Activated CD8-positive, alpha-beta memory T cell treated with anti-CD3 and anti-CD28 coated beads, Interleukin-2, amount 50 U/mL, for 1 hour (primary cell): ENCODE measurements at regions not wholly inside any gene's neighbourhood (a gene's known extent, or its start where the extent isn't known, plus 50 kb on each side); places are given as distances from the start of the nearest gene placed in this dataset.
"Not testable (repeated sequence)": the region's sequence is repeated elsewhere in the genome, so short reads cannot be mapped to it uniquely, and the experiment has no call there.

Experiments
- DNase-seq: peaks from one replicate; pipeline ENCODE4 v3.0.0-alpha.2; 2020; ENCODE audit errors: extremely low read depth

DNA sequence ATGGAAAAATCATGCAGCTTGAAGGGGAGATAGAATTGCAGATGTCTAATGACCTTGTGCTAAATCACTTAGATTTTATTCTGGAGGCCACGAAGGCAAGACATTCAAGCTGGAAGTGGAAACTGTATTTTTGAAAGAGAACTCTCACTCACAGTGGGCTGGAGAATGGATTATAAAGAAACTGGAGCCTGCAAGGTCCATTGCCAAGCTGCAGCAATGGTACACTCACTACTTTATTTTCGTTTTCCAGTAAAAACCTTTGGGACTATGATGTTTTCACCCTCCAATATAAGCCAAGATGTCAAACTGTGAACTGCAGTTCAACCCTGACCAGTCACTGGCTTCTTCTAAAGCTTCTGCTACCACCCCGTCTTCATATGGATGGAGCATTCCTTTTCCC lies 62.0 kb downstream of the SKIDA1 start:
- no peak for DNase-seq

DNA sequence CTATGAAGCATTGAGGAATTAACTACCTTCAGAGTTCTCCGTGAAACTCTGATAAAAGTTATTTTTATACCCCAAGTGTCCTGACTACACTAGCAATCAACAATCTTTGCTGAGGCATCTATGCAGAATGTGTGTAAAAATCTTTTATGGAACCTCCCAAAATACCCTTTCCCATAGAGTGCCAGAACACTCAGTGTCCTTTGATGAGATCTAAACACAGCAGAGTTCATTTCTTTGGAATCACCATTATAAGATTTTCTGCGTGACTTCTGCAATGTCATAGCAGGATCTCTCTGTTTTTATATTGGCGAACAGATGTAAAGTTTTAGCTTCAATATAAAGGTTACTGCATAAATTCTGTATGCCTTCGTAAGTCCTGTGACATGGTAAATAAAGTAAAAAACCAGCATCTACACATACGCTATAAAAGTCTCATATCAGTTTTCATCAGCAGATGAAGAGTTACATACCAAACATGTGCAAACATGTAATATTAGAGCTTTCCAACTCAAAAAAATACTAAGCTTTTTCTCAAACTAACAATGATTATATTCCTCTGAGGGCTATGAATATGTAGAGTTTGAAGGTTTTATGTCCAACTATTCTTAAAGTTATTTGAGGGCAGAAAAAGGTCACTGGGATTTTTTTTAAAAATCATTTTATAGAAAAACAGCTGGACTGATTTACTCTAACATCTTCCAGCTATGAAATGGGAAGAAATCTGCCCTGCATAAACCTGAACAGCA lies 67.2 kb downstream of the SKIDA1 start:
- no peak for DNase-seq

DNA sequence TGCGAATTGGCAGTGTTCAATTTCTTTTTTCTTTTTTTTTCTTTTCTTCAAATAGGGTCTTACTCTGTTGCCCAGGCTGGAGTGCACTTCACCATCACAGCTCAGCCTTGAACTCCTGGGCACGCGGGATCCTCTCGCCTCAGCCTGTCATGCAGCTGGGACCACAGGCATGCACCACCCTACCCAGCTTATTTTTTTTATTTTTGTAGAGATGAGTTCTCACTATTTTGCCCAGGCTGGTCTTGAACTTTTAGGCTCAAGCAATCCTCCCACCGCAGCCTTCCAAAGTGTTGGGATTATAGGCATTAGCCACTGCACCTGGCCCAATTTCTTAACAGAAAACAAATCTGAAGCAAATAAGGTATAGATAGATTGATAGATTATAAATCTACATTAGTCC lies 69.3 kb downstream of the SKIDA1 start:
- DNase-seq, result no peak

DNA sequence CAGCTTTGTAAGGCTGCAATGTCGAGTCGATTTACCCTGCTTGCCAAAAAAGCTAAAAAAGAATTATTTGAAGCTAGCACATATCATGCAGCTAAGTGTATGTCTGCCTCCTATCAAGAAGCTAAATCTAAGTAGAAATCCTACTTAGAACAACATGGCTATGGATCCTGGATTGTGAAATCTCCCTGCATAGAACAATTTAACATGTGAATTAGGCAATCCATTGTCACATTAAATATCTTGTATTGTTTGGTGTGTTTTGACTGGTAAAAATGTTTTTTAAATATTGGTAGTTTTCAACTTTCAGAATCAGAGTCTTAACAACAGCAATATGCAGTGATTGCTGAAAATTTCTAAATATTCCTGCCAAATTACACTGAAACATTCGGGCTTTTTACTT lies 73.3 kb downstream of the SKIDA1 start:
- DNase-seq, result no peak

DNA sequence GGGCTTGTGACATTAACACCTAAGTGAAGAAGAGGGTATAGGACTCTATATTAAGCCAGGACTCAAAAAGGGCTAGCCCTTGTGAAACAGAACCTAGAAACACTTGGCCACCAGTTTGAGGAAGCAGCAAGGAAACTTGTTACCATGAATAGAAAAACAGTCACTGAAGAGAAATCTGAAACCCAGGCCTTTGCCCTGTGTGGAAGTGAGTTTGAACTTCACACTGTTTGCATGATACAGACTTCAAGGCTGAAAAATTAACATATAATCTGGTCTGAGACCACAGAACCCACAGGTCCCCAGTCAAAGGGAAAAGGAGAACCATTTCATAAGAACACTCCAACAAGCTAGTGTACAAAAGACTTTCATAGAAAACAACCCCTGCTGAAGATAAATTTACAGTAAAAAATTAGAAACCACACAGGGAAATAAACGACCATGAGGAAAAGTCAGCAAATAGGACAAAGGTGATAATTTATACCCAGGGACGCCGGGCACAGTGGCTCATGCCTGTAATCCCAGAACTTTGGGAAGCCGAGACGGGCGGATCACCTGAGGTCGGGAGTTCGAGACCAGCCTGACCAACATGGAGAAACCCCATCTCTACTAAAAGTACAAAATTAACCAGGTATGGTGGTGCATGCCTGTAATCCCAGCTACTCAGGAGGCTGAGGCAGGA lies 76.1 kb downstream of the SKIDA1 start:
- DNase-seq, result no peak

DNA sequence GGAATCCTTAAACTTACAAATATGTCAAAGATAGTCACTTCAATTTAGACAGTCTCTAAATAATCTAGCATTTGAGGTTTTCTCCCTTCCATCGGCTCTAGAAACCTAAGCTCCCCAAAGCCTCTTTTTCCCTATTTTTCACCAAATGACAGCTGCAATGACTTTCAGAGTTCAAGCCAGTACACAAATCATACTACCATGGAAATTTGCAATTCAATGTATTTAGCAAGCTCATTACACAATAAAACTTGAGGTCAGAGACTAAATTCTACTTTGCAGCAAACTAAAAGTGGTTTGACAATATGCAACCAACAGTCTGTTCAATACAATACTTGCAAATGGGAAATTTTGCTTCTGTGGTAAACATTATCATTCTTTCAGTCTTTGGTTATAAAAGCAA lies 80.3 kb downstream of the SKIDA1 start:
- no peak for DNase-seq

DNA sequence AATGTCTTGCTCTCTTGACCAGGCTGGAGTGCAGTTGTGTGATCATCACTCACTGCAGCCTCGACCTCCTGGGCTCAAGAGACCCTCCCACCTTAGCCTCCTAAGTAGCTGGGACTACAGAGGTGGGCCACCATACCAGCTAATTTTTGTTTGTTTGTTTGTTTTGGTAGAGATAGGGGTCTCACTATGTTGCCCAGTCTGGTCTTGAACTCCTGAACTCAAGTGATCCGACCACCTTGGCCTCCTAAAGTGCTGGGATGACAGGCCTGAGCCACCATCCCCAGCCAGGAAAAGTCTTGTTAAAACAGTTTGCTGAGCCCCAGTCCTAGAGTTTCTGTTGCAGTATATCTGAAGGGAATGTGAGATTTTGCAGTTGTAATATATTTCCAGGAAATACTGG lies 83.9 kb downstream of the SKIDA1 start:
- no peak for DNase-seq

DNA sequence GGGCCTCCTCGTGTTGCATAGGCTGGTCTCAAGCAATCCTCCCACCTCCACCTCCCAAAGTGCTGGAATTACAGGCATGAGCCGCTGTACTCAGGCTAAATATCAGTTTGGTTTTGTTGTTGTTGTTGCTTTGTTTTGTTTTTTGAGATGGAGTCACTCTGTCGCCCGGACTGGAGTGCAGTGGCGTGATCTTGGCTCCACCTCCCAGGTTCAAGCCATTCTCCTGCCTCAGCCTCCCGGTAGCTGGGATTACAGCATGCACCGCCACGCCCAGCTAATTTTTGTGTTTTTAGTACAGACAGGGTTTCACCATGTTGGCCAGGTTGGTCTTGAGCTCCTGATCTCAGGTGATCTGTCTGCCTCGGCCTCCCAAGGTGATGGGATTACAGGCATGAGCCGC lies 86.6 kb downstream of the SKIDA1 start:
- not testable (repeated sequence) for DNase-seq

DNA sequence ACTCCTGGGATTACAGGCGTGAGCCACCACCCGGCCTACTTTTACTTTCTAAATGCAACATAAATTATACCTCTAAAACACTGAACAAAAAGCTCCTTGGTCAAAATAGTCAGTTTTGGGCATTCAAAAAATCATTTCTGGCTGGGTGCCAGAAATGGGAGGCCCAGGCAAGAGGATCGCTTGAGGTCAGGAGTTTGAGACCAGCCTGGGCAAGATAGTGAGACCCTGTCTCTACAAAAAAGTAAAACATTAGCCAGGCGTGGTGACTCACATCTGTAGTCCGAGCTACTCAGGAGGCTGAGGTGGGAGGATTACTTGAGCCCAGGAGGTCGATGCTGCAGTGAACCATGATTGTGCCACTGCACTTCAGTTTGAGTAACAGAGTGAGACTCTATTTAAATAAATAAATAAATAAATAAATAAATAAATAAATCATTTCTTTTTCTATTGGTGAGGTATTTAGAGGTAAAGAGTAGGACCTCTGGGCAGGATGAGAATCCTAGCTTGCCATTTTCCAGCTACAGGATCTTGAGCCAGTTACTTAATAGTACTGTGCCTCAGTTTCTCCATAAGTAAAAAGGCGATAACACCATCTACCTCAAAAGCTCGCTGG lies 87.6 kb downstream of the SKIDA1 start:
- no peak for DNase-seq

DNA sequence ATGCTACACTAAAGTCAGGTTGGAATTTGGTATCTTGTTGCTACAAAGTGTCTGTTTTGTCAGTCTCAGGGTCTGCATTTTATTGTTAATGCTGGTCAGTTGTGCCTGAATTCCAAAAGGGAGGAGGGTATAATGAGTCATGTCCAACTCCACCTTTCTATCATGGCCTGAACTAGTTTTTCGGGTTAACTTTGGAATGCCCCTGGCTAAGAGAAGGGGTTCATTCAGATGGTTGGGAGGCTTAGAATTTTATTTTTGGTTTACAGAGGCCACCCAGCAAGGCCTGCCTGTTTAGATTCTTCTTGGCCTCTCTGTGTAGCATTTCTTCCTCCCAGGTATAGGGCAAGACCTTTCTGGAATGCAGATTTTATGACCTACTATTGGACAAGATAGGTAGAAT lies 93.2 kb downstream of the SKIDA1 start:
- no peak for DNase-seq

DNA sequence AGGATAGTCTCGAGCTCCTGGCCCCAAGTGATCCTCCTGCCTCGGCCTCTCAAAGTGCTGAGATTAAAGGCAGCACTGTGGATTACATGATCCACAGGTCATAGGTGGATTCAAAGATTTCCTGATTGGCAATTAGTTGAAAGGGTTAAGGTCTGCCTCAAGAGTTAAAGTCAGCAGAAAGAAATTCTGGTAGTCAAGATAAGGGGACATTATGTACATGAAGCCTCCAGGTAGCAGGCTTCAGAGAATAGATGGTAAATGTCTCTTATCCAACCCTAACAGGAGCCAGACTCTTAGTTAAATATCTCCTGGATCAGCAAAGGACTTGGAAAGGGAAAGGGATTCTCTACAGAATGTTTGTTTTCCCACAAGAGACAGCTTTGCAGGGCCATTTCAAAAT lies 93.7 kb downstream of the SKIDA1 start:
- DNase-seq, result no peak

DNA sequence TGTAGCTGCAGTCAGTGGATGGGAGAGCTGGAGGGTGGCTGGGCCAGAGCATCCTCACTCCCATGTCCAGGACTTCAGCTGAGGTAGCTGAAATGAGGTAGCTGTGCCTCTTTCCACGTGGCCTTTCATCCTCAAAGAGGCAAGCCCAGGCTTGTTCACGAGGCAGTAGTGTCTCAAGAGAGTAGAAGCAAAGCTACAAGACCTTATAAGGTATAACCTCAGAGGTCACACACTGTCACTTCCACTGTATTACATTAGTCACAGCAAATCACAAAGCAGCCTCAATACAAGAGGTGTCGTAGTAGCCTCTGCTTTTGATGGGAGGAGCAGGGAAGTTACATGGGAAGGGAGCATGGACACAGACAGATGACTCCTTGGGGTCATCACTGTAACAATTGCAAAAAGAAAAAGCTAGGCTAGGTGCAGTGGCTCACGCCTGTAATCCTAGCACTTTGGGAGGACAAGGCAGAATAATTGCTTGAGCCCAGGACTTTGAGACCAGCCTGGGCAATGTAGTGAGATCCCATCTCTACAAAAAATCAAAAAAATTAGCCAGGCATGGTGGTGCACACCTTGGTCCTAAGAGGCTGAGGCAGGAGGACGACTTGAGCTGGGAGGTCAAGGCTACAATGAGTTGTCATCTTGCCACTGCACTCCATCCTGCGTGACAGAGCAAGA lies 97.5 kb downstream of the SKIDA1 start:
- DNase-seq, result no peak

DNA sequence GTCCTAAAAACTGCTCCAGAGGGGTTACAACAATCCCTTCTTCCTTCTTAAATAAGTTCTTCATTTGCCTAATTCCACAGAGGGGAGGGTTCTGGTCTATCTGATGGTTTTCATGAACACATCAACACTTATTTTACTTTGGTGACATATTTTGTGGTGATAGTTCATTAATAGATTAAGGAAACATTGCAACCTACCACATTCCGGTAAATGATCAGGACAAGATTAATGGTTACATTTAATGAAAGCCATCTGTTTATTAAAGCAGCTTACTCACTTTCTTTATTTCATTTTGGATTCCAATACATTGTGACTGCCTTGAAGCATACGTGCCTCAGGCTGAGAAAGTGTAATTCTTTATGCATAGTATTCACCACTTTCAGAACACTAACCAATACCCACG lies 101.0 kb downstream of the SKIDA1 start:
- no peak for DNase-seq

DNA sequence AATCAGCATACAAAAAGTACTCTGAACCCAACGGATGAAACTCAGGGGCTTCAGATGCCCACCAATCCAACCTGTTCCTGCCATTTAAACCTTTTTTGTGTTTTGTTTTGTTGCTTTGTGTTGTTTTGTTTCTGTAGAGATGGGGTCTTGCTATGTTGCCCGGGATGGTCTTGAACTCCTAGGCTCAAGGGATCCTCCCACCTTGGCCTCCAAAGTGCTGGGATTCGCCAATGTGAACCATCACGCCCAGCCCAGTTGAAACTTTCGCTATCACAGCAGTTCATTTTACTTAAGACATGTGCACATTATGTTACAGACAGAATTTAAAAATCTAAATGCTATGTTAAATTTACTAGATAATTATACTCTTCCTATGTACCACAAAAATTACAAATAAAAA lies 101.6 kb downstream of the SKIDA1 start:
- no peak for DNase-seq

DNA sequence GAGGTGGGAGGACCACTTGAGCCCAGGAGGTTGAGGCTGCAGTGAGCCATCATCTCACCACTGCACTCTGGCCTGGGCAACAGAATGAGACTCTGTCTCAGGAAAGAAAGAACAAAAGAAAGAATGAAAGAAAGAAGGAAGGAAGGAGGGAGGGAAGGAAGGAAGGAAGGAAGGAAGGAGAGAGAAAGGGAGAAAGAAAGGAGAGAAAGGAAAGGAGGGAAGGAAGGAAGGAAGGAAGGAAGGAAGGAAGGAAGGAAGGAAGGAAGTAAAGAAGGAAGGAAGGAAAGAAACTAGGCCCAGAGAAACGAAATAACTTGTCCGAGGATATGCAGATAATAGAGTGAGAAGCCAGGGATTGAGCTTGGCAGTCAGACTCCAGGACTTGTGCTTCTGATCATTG lies 102.1 kb downstream of the SKIDA1 start:
- no peak for DNase-seq

DNA sequence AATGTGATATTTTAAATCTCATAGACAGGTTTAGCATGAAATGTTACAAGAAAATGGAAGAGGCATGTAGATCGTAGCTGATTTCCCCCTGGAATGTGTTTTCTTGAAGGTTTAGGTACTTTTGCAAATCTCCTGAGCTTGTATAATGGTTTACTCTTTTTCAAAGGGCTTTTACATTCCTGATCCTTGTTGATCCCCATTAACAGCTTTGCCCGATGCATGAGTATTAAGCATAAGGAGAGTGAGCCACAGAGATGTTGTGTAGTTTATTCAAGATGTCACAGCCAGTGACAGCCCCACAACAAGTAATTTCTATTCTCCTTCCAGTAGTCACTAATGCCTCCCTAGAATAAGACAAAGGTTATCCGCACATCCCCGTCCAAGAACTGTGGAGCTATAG lies 103.7 kb downstream of the SKIDA1 start:
- no peak for DNase-seq

DNA sequence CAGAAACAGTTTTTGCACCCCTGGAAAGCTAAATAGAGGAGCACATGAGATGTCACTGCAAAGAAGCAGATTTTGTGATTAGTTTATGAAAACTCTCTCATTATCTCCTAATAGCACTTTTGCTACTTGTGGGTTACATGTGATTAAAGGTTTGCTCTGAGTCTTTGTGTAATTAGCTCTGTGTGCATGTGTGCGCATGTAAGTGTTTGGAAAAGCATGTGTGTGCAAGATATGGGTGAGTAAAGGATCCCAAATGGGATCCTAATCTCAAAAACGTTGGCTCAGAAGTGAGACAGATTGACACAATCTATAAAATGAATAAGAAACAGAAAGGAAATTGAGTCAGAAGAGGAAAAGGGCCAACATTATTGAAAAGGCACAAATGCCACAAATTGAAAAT lies 104.5 kb downstream of the SKIDA1 start:
- DNase-seq, result no peak

DNA sequence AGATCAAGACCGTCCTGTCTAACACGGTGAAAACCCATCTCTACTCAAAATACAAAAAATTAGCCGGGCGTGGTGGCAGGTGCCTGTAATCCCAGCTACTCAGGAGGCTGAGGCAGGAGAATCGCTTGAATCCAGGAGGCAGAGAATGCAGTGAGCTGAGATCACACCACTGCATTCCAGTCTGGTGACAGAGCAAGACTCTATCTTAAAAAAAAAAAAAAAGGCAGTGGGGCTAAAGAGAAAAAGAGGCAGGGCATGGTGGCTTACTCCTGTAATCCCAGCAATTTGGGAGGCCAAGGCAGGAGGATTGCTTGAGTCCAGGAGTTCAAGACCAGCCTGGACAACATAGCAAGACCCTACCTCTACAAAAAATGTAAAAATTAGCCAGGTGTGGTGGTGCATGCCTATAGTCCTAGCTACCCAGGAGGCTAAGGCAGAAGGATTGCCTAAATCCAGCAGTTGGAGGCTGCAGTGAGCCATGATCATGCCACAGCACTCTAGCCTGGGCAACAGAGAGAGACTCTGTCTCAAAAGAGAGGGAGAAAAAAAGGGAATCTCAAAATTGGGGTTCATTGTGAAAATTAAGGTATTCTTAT lies 106.4 kb downstream of the SKIDA1 start:
- not testable (repeated sequence) for DNase-seq

DNA sequence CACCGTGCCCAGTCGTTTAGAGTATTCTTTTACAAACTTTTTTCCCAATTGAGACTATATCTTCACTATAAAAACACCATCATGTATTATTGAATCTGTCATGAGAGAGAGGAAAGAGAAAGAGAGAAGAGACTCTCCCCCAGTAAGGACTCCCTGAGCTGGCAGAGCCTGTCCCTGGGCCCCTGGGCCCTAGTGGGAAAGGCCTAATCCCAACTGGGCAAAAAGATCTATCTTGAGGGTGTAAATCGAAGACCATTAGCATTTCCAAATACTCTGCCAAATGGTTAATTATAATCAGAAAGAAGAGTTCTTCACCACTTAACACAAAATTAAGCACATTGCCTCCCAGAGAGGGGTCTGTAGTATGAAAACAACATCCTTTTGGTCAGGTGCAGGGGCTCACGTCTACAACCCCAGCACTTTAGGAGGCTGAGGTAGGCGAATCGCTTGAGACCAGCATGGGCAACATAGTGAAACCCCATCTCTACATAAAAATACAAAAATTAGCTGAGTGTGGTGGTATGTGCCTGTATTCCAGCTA lies 108.2 kb downstream of the SKIDA1 start:
- DNase-seq, result no peak

DNA sequence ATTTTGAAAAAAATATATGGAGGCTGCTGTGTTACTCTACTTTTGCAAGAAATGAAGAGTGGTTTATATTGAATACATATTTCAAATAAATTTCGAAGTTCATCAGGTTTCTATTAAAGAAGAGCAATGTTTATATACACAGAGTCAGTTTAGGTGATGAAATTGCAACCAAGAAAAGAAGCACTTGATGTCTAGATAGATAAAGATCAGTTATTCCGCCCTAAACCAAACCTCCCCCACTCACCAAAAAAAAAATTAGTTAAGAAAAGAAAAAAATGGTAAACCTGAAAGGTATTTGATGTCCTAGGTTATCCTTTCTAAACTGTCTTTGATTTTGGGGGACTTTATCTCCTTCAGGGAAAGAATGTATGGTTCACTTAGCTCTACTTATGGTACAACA lies 111.8 kb downstream of the SKIDA1 start:
- no peak for DNase-seq

DNA sequence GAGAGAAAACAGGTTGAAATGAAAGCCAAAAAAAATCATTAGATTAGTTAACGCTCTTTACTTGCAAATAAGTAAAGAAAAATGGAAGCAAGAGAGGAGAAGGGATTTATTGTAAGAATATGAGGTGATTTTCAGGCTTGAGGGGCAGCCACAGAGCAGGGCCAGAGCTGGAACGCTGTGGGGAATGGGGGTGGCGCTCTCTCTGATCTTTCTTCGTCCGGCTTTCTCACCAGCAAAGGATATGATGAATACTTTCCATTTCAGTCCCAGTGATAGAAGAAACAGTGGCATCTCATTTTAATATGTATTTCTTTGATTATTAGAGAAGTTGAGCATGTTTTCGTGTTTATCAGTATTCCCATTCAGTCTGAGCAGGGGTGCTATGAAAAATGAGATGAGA lies 112.2 kb downstream of the SKIDA1 start:
- DNase-seq, result no peak

DNA sequence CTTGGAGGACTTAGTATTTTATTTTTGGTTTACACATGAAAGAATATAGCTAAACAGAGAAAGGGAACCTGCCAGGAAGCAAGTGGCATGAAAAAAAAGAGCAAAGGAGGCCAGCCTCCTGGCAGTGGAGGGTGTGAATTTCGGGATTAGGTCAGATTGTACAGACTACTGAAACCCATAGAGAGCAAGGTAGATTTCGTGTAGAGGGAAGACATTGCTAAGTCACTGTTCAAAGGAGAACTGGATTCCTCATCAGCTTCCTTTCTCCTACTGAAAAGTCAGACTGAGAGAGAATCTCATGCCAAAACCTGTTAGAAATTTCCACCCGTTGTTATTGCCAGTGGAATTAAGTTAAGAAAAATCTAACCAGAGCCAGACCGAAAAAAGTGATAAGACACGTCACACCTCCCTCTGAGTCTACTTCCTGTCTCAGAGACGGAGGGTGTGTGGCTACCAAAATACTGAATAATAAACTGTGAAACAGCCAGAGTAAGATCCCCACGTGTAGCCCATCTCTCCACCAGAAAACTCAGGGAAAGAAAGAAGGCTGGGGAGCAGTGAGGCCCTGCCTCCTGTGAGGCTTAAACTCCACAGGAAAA lies 118.8 kb downstream of the SKIDA1 start:
- DNase-seq, result no peak
